CD14-positive monocyte (primary cell): ENCODE measurements at regions not wholly inside any gene's neighbourhood (a gene's known extent, or its start where the extent isn't known, plus 50 kb on each side); places are given as distances from the start of the nearest gene placed in this dataset.

Experiments used
- DNase-seq, 3 donors: peaks; one replicate each; pipeline ENCODE4 v3.0.0-alpha.2; 2011 to 2022
- H2AFZ ChIP-seq: 2 replicates; pipeline ENCODE4 v1.6.0; 2012; ENCODE audit warnings: mild to moderate bottlenecking, low read depth, low read length, inconsistent platforms; ENCODE audit not compliant: insufficient read depth, poor library complexity, severe bottlenecking
- H3K27ac ChIP-seq, 2 donors: 1 replicate in 1 of 2; 2 replicates in 1 of 2; pipeline ENCODE4 v1.5.1; 2012 to 2013; ENCODE audit warnings: low read length in 2 of 2, control low read depth in 1 of 2, inconsistent platforms in 1 of 2, low read depth in 1 of 2, mild to moderate bottlenecking in 1 of 2
- H3K27me3 ChIP-seq, 2 donors: one replicate each; pipeline versions ENCODE4 v1.6.0 to v1.6.1; 2011 to 2013; ENCODE audit warnings: low read length in 2 of 2; ENCODE audit not compliant: control insufficient read depth in 2 of 2, insufficient read depth in 2 of 2
- H3K36me3 ChIP-seq, 2 donors: replicated peaks in 1 of 2; 1 replicate in 1 of 2; 2 replicates in 1 of 2; pipeline versions ENCODE4 v1.5.1 to v1.6.1; 2012 to 2013; ENCODE audit warnings: low read length in 2 of 2, control low read depth in 1 of 2, inconsistent platforms in 1 of 2, mild to moderate bottlenecking in 1 of 2; ENCODE audit not compliant: insufficient read depth in 2 of 2, control insufficient read depth in 1 of 2
- H3K4me1 ChIP-seq, 2 donors: 1 replicate in 1 of 2; 2 replicates in 1 of 2; pipeline versions ENCODE4 v1.5.1 to v1.6.1; 2012 to 2013; ENCODE audit warnings: low read length in 2 of 2, control low read depth in 1 of 2, inconsistent platforms in 1 of 2, mild to moderate bottlenecking in 1 of 2, moderate library complexity in 1 of 2; ENCODE audit not compliant: insufficient read depth in 2 of 2, control insufficient read depth in 1 of 2
- H3K4me2 ChIP-seq: replicated peaks from 2 replicates; pipeline ENCODE3; 2012; ENCODE audit warnings: low read length, moderate library complexity, mild to moderate bottlenecking; ENCODE audit not compliant: poor library complexity, severe bottlenecking; ENCODE audit errors: extremely low read depth
- H3K4me3 ChIP-seq, 3 experiments: fragments of 200-600 bp in 1 of 3; sonication (generic) in 1 of 3; replicated peaks in 1 of 3; 1 replicate in 2 of 3; 2 replicates in 1 of 3; pipeline ENCODE4 v1.5.1; 2011 to 2013; ENCODE audit warnings: low read length in 3 of 3, mild to moderate bottlenecking in 3 of 3, control low read depth in 2 of 3, low read depth in 2 of 3, inconsistent platforms in 1 of 3, moderate library complexity in 1 of 3
- H3K79me2 ChIP-seq: 2 replicates; pipeline ENCODE4 v1.6.0; 2012; ENCODE audit warnings: mild to moderate bottlenecking, control low read depth, inconsistent platforms, low read length, moderate library complexity; ENCODE audit not compliant: insufficient read depth
- H3K9ac ChIP-seq: 2 replicates; pipeline ENCODE4 v1.6.0; 2017; ENCODE audit warnings: low read length, mild to moderate bottlenecking; ENCODE audit not compliant: insufficient read depth, poor library complexity, severe bottlenecking
- H3K9me3 ChIP-seq, 2 donors: replicated peaks in 1 of 2; 1 replicate in 1 of 2; 2 replicates in 1 of 2; pipeline versions ENCODE4 v1.5.1 to v1.6.1; 2012 to 2013; ENCODE audit warnings: low read length in 2 of 2, control low read depth in 1 of 2; ENCODE audit not compliant: control insufficient read depth in 1 of 2, insufficient read depth in 1 of 2
- H4K20me1 ChIP-seq: 2 replicates; pipeline ENCODE4 v1.6.0; 2012; ENCODE audit warnings: mild to moderate bottlenecking, low read length, control low read depth, moderate library complexity; ENCODE audit not compliant: insufficient read depth
- H3K27ac Mint-ChIP-seq, 7 donors: one replicate each; pipeline ENCODE4 v1.8.0; 2020; ENCODE audit warnings: mild to moderate bottlenecking in 7 of 7, mixed read lengths in 7 of 7, moderate library complexity in 6 of 7, inconsistent platforms in 2 of 7
- H3K27me3 Mint-ChIP-seq, 3 donors: one replicate each; pipeline ENCODE4 v1.8.0; 2021 to 2022; ENCODE audit warnings: low read depth in 3 of 3, mild to moderate bottlenecking in 3 of 3, mixed read lengths in 3 of 3, moderate library complexity in 3 of 3, inconsistent platforms in 1 of 3
- H3K36me3 Mint-ChIP-seq, 2 donors: one replicate each; pipeline ENCODE4 v1.8.0; 2020; ENCODE audit warnings: mixed read lengths in 2 of 2, inconsistent platforms in 1 of 2, mild to moderate bottlenecking in 1 of 2
- H3K4me1 Mint-ChIP-seq: one replicate; pipeline ENCODE4 v1.8.0; 2020; ENCODE audit warnings: mild to moderate bottlenecking, mixed read lengths
- H3K4me3 Mint-ChIP-seq, 2 donors: one replicate each; pipeline ENCODE4 v1.8.0; 2020; ENCODE audit warnings: mild to moderate bottlenecking in 2 of 2, mixed read lengths in 2 of 2, moderate library complexity in 1 of 2
- H3K9me3 Mint-ChIP-seq, 7 donors: one replicate each; pipeline ENCODE4 v1.8.0; 2020 to 2022; ENCODE audit warnings: mixed read lengths in 7 of 7, mild to moderate bottlenecking in 6 of 7, moderate library complexity in 6 of 7, inconsistent platforms in 2 of 7
- WGBS: methylation state at CpG from one replicate; pipeline ENCODE4 v1.1.5; 2013; ENCODE audit warnings: missing lambda C conversion rate; ENCODE audit not compliant: insufficient coverage; 5-methylcytosine and 5-hydroxymethylcytosine counted together
- intact Hi-C, 2 donors: fragments of 100-400 bp; cut with micrococcal nuclease; formaldehyde crosslinking; loops; one replicate each; pipeline versions ENCODE4 v1.15.0 to v1.15.1; 2023
- TF ChIP-seq, protein P1 (sequence below): fragments of 200-600 bp; IDR thresholded peaks from one replicate; pipeline ENCODE4 v1.8.0; 2022; ENCODE audit warnings: antibody characterized with exemption, mild to moderate bottlenecking

DNA sequence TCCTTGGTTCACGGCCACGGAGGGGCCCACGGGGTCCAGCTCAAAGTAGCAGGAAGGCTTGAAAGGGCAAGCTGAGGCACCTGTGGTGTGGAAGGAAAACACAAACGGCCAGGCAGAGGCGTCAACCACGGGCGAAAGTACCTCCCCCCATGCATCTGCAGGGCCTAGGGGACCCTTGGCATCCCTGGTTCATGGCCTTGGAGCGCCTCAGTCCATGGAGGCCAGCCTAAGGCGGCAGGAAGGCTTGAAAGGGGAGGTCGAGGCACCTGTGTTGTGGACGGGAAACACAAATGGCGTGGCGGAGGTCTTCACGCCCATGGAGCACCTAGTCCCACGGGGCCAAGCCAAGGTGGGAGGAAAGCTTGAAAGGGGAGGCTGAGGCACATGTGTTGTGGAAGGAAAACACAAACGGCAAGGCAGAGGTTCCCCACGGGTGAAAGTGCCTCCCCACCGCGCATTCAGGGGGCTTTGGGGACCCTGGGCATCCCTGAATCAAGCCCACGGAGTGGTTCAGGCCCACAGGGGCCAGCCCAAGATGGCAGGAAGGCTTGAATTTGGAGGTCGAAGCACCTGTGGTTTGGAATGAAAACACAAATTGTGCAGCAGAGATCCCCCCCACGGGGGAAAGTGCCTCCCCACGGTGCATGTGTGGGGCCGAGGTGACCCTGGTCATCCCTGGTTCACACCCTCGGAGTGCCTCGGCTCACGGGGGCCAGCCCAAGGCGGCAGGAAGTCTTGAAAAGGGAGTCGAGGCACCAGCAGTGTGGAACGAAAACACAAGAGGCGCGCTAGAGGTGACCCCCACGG lies 380.8 kb downstream of the ALG10 start:
- TF ChIP-seq, protein P1, sequence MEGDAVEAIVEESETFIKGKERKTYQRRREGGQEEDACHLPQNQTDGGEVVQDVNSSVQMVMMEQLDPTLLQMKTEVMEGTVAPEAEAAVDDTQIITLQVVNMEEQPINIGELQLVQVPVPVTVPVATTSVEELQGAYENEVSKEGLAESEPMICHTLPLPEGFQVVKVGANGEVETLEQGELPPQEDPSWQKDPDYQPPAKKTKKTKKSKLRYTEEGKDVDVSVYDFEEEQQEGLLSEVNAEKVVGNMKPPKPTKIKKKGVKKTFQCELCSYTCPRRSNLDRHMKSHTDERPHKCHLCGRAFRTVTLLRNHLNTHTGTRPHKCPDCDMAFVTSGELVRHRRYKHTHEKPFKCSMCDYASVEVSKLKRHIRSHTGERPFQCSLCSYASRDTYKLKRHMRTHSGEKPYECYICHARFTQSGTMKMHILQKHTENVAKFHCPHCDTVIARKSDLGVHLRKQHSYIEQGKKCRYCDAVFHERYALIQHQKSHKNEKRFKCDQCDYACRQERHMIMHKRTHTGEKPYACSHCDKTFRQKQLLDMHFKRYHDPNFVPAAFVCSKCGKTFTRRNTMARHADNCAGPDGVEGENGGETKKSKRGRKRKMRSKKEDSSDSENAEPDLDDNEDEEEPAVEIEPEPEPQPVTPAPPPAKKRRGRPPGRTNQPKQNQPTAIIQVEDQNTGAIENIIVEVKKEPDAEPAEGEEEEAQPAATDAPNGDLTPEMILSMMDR: no peak
- Mint-ChIP-seq H3K27me3 (peaks cover 0 to 2% (median 0%) of the 10 kb centered on the region in 3 donors), H3K27ac (no peak overlapping the region), H3K9me3 (peaks cover 64 to 90% (median 78%) of the 10 kb centered on the region in 7 donors), H3K36me3 (no peaks in the 10 kb centered on the region), H3K4me3 (no peak overlapping the region), H3K4me1 (no peaks in the 10 kb centered on the region)
- Histone ChIP-seq H3K36me3 (no peaks in the 10 kb centered on the region), H3K9ac (no peak overlapping the region), H3K79me2 (no peaks in the 10 kb centered on the region), H2AFZ (no peak overlapping the region), H3K27me3 (no peaks in the 10 kb centered on the region), H3K4me2 (no peak overlapping the region), H3K4me3 (no peak overlapping the region), H4K20me1 (no peaks in the 10 kb centered on the region), H3K27ac (no peak overlapping the region), H3K4me1 (no peaks in the 10 kb centered on the region), H3K9me3 (peaks cover 92 to 100% of the 10 kb centered on the region in 2 donors)
- 76% methylated on average over 26 of the region's 33 CpGs for WGBS
- intact Hi-C loops: no loop called here
- DNase-seq: peak in 1 of 3 donors; percentile 1

DNA sequence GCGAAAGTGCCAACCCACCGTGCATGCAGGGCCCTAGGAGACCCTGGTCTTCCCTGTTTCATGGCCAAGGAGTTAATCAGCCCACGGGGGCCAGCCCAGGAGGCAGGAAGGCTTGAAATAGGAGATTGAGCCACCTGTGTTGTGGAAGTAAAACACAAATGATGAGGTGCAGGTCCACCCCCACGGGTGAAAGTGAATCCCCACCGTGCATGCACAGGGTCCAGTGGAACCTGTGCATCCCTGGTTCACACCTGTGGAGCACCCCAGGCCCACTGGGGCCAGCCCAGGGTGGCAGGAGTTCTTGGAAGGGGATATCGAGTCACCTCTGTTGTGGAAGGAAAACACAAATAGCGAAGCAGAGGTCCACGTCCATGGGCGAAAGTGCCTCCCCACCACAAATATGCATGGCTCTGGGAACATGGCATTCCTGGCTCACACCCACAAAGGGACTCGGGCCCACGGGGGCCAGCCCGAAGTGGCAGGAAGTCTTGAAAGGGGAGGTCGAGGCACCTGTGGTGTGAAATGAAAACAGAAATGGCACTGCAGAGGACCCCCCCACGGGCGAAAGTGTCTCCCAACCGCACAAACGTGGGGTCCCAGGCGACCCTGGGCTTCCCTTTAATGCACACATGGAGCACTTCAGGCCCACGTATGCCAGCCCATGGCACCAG lies 381.5 kb downstream of the ALG10 start:
- H4K20me1 ChIP-seq: no peaks in the 10 kb centered on the region
- Mint-ChIP-seq H3K9me3 (peaks cover 60 to 87% (median 81%) of the 10 kb centered on the region in 7 donors), H3K36me3 (no peaks in the 10 kb centered on the region), H3K27me3 (peaks cover 0 to 2% (median 0%) of the 10 kb centered on the region in 3 donors), H3K4me3 (no peak overlapping the region), H3K4me1 (no peaks in the 10 kb centered on the region), H3K27ac (no peak overlapping the region)
- no peak overlapping the region for H3K9ac ChIP-seq
- no peaks in the 10 kb centered on the region for H3K27me3 ChIP-seq
- no peaks in the 10 kb centered on the region for H3K36me3 ChIP-seq
- no peaks in the 10 kb centered on the region for H3K4me1 ChIP-seq
- H3K79me2 ChIP-seq: no peaks in the 10 kb centered on the region
- intact Hi-C loops: no loop called here
- no peak overlapping the region for H2AFZ ChIP-seq
- 57% methylated on average over 15 of the region's 19 CpGs for whole genome bisulfite sequencing
- TF ChIP-seq, protein P1: no peak
- H3K9me3 ChIP-seq: peaks cover 84 to 100% of the 10 kb centered on the region in 2 donors
- H3K27ac ChIP-seq: no peak overlapping the region
- peak in 1 of 3 donors; percentile 0 for DNase-seq
- H3K4me2 ChIP-seq: no peak overlapping the region
- no peak overlapping the region for H3K4me3 ChIP-seq
